Gastroesophageal sphincter (tissue), 4 donors: ENCODE measurements at regions not wholly inside any gene's neighbourhood (a gene's known extent, or its start where the extent isn't known, plus 50 kb on each side); places are given as distances from the start of the nearest gene placed in this dataset.

Source experiments
- ATAC-seq: fragments of 150-250 bp; one replicate; pipeline ENCODE4 v1.9.1; 2016; ENCODE audit warnings: mild to moderate bottlenecking, moderate library complexity
- H3K27ac ChIP-seq, 4 donors: fragments of 200-600 bp; sonication (generic) in 3 of 4; 1 replicate in 3 of 4; 2 replicates in 1 of 4; pipeline ENCODE4 v1.5.1; 2016 to 2019
- H3K27me3 ChIP-seq: fragments of 200-600 bp; sonication (generic); one replicate; pipeline ENCODE4 v1.5.1; 2019
- H3K36me3 ChIP-seq, 2 donors: fragments of 200-600 bp; sonication (generic); one replicate each; pipeline ENCODE4 v1.5.1; 2019; ENCODE audit warnings: control low read depth in 1 of 2
- H3K4me1 ChIP-seq, 3 donors: fragments of 200-600 bp; sonication (generic); 1 replicate in 2 of 3; 2 replicates in 1 of 3; pipeline ENCODE4 v1.5.1; 2016 to 2019; ENCODE audit warnings: control low read depth in 2 of 3
- H3K4me3 ChIP-seq, 2 donors: fragments of 200-600 bp; sonication (generic); one replicate each; pipeline ENCODE4 v1.5.1; 2019; ENCODE audit warnings: mild to moderate bottlenecking in 1 of 2, moderate library complexity in 1 of 2
- H3K9me3 ChIP-seq, 3 donors: fragments of 200-600 bp; sonication (generic); one replicate each; pipeline ENCODE4 v1.5.1; 2017 to 2019; ENCODE audit warnings: control low read depth in 2 of 3
- CTCF ChIP-seq, 4 experiments: fragments of 200-600 bp in 2 of 4; fragments of 450-650 bp in 2 of 4; sonication (generic) in 1 of 4; IDR thresholded peaks; one replicate each; pipeline ENCODE4 v1.5.1; 2017 to 2019; ENCODE audit warnings: antibody characterized with exemption in 4 of 4, mild to moderate bottlenecking in 2 of 4, moderate library complexity in 2 of 4
- EP300 ChIP-seq: sonication (generic); formaldehyde crosslinking; IDR thresholded peaks from one replicate; pipeline ENCODE4 v1.6.1; 2017; ENCODE audit warnings: antibody characterized with exemption, mild to moderate bottlenecking
- POLR2A ChIP-seq, 2 donors: fragments of 450-650 bp; IDR thresholded peaks; one replicate each; pipeline ENCODE4 v1.6.1; 2017; ENCODE audit warnings: antibody characterized with exemption in 2 of 2, mild to moderate bottlenecking in 2 of 2, moderate library complexity in 1 of 2
- POLR2AphosphoS5 ChIP-seq: sonication (generic); formaldehyde crosslinking; IDR thresholded peaks from one replicate; pipeline ENCODE4 v1.6.1; 2017; ENCODE audit warnings: antibody characterized with exemption
- whole genome bisulfite sequencing, 2 donors: methylation state at CpG; one replicate each; pipeline ENCODE4 v1.1.5; 2018; ENCODE audit warnings: low coverage in 1 of 2; 5-methylcytosine and 5-hydroxymethylcytosine counted together

- Histone ChIP-seq H3K9me3 (no peaks in the 10 kb centered on the region), H3K27me3 (peaks cover 40% of the 10 kb centered on the region), H3K4me1 (peaks cover 0 to 9% (median 0%) of the 10 kb centered on the region in 3 donors), H3K36me3 (no peaks in the 10 kb centered on the region), H3K4me3 (no peak overlapping the region), H3K27ac (peak overlapping the region in 1 of 4 donors; percentile 28)
- ATAC-seq: no peak
- TF ChIP-seq CTCF (IDR thresholded peaks at IDR 0.05): no peak
- TF ChIP-seq EP300: no peak
- TF ChIP-seq POLR2A (IDR thresholded peaks at IDR 0.05): no peak
- no peak for TF ChIP-seq POLR2AphosphoS5
Measured at GRCh38 chr2:236974148-236974547, 111.5 kb upstream of the COPS8 start.

- H3K4me1 ChIP-seq: peaks cover 0 to 9% (median 0%) of the 10 kb centered on the region in 3 donors
- no peaks in the 10 kb centered on the region for H3K36me3 ChIP-seq
- H3K27ac ChIP-seq: no peak overlapping the region
- no peak for ATAC-seq
- TF ChIP-seq CTCF (IDR thresholded peaks at IDR 0.05) (no peak), EP300 (no peak), POLR2AphosphoS5 (no peak), POLR2A (IDR thresholded peaks at IDR 0.05) (no peak)
- H3K27me3 ChIP-seq: peaks cover 40% of the 10 kb centered on the region
- H3K9me3 ChIP-seq: no peaks in the 10 kb centered on the region
- 91 to 95% methylated on average over 6 to 8 of the region's 8 CpGs for WGBS, 2 donors
- no peak overlapping the region for H3K4me3 ChIP-seq
Measured at GRCh38 chr2:236974752-236975151, 110.9 kb upstream of the COPS8 start.

DNA sequence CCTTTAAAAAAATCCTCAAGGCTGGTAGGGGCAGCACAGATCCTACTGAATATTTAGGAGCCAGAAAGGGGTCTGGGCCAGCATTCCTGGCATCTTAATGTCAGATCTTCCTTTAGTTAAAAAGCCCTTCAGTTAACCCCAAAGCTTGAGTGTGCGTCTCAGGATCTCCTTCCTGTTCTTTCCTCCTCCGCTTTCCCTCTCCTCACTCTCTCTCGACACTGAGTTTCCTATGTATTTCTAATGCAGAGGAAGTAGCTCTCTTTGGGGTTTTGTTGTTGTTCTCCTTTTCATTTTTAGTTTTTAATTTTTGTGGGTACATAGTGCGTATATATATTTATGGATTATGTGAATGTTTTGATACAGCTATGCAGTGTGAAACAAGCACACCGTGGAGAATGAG is 109.9 kb upstream of the COPS8 start:
- H3K9me3 ChIP-seq: no peaks in the 10 kb centered on the region
- peaks cover 40% of the 10 kb centered on the region for H3K27me3 ChIP-seq
- ATAC-seq: no peak
- no peak overlapping the region for H3K4me3 ChIP-seq
- TF ChIP-seq POLR2AphosphoS5 (no peak), EP300 (no peak), POLR2A (IDR thresholded peaks at IDR 0.05) (no peak), CTCF (IDR thresholded peaks at IDR 0.05) (no peak)
- no peaks in the 10 kb centered on the region for H3K36me3 ChIP-seq
- 86% methylated on average over 5 of the region's 5 CpGs for WGBS, 2 donors
- no peak overlapping the region for H3K27ac ChIP-seq
- H3K4me1 ChIP-seq: peaks cover 0 to 9% (median 0%) of the 10 kb centered on the region in 3 donors

GRCh38 chr2:236976266-236977062 is 109.2 kb upstream of the COPS8 start:
- ATAC-seq: peak; percentile 22

More at GRCh38 chr2:236976266-236977062, 109.2 kb upstream of the COPS8 start:
- no peaks in the 10 kb centered on the region for H3K9me3 ChIP-seq
- H3K4me1 ChIP-seq: peaks cover 0 to 9% (median 0%) of the 10 kb centered on the region in 3 donors
- H3K36me3 ChIP-seq: no peaks in the 10 kb centered on the region
- no peak overlapping the region for H3K4me3 ChIP-seq
- peak overlapping the region in 2 of 4 donors; percentile 48 to 50 for H3K27ac ChIP-seq
- TF ChIP-seq EP300: no peak
- no peak for TF ChIP-seq CTCF (IDR thresholded peaks at IDR 0.05)
- no peak for TF ChIP-seq POLR2AphosphoS5
- no peak for TF ChIP-seq POLR2A (IDR thresholded peaks at IDR 0.05)
- 56 to 84% methylated on average over 3 to 8 of the region's 8 CpGs for WGBS, 2 donors
- H3K27me3 ChIP-seq: peaks cover 33% of the 10 kb centered on the region
